H1 (cell line): ENCODE measurements at regions not wholly inside any gene's neighbourhood (a gene's known extent, or its start where the extent isn't known, plus 50 kb on each side); places are given as distances from the start of the nearest gene placed in this dataset.

Experiments
- CHD7 ChIP-seq: fragments of 300-600 bp; sonication (generic); IDR thresholded peaks from 2 replicates; pipeline ENCODE4 v1.7.1; 2012; ENCODE audit warnings: low read length, moderate library complexity, mild to moderate bottlenecking, inconsistent platforms; ENCODE audit not compliant: insufficient replicate concordance
- CTCF ChIP-seq, 3 experiments: IDR thresholded peaks; 1 replicate in 2 of 3; 2 replicates in 1 of 3; pipeline versions ENCODE4 v1.5.1 to v1.6.1; 2011; ENCODE audit warnings: low read length in 3 of 3, mild to moderate bottlenecking in 3 of 3, inconsistent platforms in 2 of 3, low read depth in 1 of 3, moderate library complexity in 1 of 3; ENCODE audit not compliant: insufficient read depth in 1 of 3; ENCODE audit errors: control extremely low read depth in 1 of 3
- POLR2A ChIP-seq, 2 experiments: IDR thresholded peaks; 1 replicate in 1 of 2; 2 replicates in 1 of 2; pipeline ENCODE4 v1.6.1; 2011; ENCODE audit warnings: low read depth in 2 of 2, low read length in 2 of 2, mild to moderate bottlenecking in 2 of 2; ENCODE audit errors: control extremely low read depth in 1 of 2
- USF2 ChIP-seq: IDR thresholded peaks from 2 replicates; pipeline ENCODE4 v1.6.1; 2011; ENCODE audit warnings: low read length, improper control_type of control experiment

- TF ChIP-seq CTCF (IDR thresholded peaks at IDR 0.05; ENCODE audit: control extremely low read depth in 1 of 3, insufficient read depth in 1 of 3, low read depth in 1 of 3, low read length in 3 of 3) (no peak), POLR2A (IDR thresholded peaks at IDR 0.05; ENCODE audit: control extremely low read depth in 1 of 2, low read depth in 2 of 2, low read length in 2 of 2) (no peak), CHD7 (no peak), USF2 (no peak)
Measured at GRCh38 chr5:38018016-38018415, 178.2 kb upstream of the GDNF start.
